CD4-positive, CD25-positive, alpha-beta regulatory T cell (primary cell): ENCODE measurements at regions not wholly inside any gene's neighbourhood (a gene's known extent, or its start where the extent isn't known, plus 50 kb on each side); places are given as distances from the start of the nearest gene placed in this dataset.

ENCODE experiments used
- ATAC-seq, 2 donors: fragments of 150-1000 bp; cut with Tn5 transposase; one replicate each; pipeline ENCODE4 v1.10.0; 2021; ENCODE audit warnings: low read depth in 2 of 2, moderate number of reproducible peaks in 2 of 2, moderate library complexity in 1 of 2
- DNase-seq, 3 donors: peaks; one replicate each; pipeline versions ENCODE4 v3.0.0 to v3.0.0-alpha.2; 2012 to 2022; ENCODE audit warnings: mixed read lengths in 1 of 3
- H3K27ac ChIP-seq: one replicate; pipeline ENCODE4 v1.7.0; 2013; ENCODE audit warnings: mild to moderate bottlenecking, low read length; ENCODE audit not compliant: insufficient read depth, poor library complexity, severe bottlenecking
- H3K27me3 ChIP-seq: one replicate; pipeline ENCODE4 v1.7.0; 2013; ENCODE audit warnings: low read length; ENCODE audit not compliant: control insufficient read depth, insufficient read depth
- H3K36me3 ChIP-seq: one replicate; pipeline ENCODE4 v1.7.0; 2013; ENCODE audit warnings: mild to moderate bottlenecking, low read length, moderate library complexity; ENCODE audit not compliant: control insufficient read depth, insufficient read depth
- H3K4me1 ChIP-seq: 2 replicates; pipeline ENCODE4 v1.7.0; 2013; ENCODE audit warnings: mild to moderate bottlenecking, low read length; ENCODE audit not compliant: insufficient read depth, control insufficient read depth, poor library complexity, severe bottlenecking
- H3K4me3 ChIP-seq: one replicate; pipeline ENCODE4 v1.7.0; 2013; ENCODE audit warnings: low read depth, mild to moderate bottlenecking, low read length, moderate library complexity
- H3K9me3 ChIP-seq, 2 experiments: 1 replicate in 1 of 2; 2 replicates in 1 of 2; pipeline ENCODE4 v1.7.0; 2013; ENCODE audit warnings: low read length in 2 of 2, mild to moderate bottlenecking in 1 of 2, moderate library complexity in 1 of 2; ENCODE audit not compliant: control insufficient read depth in 2 of 2
- H3K27ac Mint-ChIP-seq, 3 donors: one replicate each; pipeline ENCODE4 v1.8.0; 2020 to 2022; ENCODE audit warnings: mild to moderate bottlenecking in 3 of 3, mixed read lengths in 3 of 3, moderate library complexity in 2 of 3
- H3K27me3 Mint-ChIP-seq: one replicate; pipeline ENCODE4 v1.8.0; 2022; ENCODE audit warnings: mild to moderate bottlenecking, mixed read lengths
- H3K36me3 Mint-ChIP-seq: one replicate; pipeline ENCODE4 v1.8.0; 2020; ENCODE audit warnings: mixed read lengths
- H3K4me1 Mint-ChIP-seq, 4 donors: one replicate each; pipeline ENCODE4 v1.8.0; 2020 to 2022; ENCODE audit warnings: mixed read lengths in 4 of 4, mild to moderate bottlenecking in 1 of 4
- H3K4me3 Mint-ChIP-seq, 4 donors: one replicate each; pipeline ENCODE4 v1.8.0; 2020 to 2022; ENCODE audit warnings: mild to moderate bottlenecking in 4 of 4, mixed read lengths in 4 of 4, moderate library complexity in 3 of 4
- H3K9me3 Mint-ChIP-seq, 7 donors: one replicate each; pipeline ENCODE4 v1.8.0; 2020 to 2022; ENCODE audit warnings: mixed read lengths in 7 of 7, mild to moderate bottlenecking in 3 of 7, moderate library complexity in 2 of 7

DNA sequence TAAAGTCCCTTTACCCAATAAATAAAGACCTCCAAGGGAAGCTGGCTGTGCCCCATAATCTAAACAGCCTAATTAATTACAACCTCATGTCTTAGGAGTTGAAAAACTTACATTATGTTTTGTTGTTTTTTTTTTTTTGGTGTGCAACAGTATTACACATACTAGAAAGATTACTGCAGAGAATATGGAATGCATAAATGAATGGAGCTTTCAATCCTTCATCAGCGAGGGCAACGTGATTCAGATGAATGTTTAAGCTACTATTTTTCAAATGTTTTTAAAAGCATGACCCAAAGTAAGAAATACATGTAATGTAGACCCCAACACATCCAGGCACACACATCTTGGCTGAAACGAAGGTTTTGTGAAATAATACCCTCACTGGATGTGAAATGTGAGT is 167.1 kb upstream of the FN1 start:
- no peak for DNase-seq
- Mint-ChIP-seq H3K9me3 (peaks cover 0 to 1% (median 0%) of the 10 kb centered on the region in 7 donors), H3K27me3 (no peaks in the 10 kb centered on the region), H3K36me3 (no peaks in the 10 kb centered on the region), H3K4me3 (no peak overlapping the region), H3K4me1 (no peaks in the 10 kb centered on the region), H3K27ac (no peak overlapping the region)
- H3K4me1 ChIP-seq, result no peaks in the 10 kb centered on the region
- H3K4me3 ChIP-seq, result no peak overlapping the region
- no peaks in the 10 kb centered on the region for H3K36me3 ChIP-seq
- no peaks in the 10 kb centered on the region for H3K9me3 ChIP-seq
- ATAC-seq, result no peak
- H3K27me3 ChIP-seq, result no peaks in the 10 kb centered on the region
- no peak overlapping the region for H3K27ac ChIP-seq

DNA sequence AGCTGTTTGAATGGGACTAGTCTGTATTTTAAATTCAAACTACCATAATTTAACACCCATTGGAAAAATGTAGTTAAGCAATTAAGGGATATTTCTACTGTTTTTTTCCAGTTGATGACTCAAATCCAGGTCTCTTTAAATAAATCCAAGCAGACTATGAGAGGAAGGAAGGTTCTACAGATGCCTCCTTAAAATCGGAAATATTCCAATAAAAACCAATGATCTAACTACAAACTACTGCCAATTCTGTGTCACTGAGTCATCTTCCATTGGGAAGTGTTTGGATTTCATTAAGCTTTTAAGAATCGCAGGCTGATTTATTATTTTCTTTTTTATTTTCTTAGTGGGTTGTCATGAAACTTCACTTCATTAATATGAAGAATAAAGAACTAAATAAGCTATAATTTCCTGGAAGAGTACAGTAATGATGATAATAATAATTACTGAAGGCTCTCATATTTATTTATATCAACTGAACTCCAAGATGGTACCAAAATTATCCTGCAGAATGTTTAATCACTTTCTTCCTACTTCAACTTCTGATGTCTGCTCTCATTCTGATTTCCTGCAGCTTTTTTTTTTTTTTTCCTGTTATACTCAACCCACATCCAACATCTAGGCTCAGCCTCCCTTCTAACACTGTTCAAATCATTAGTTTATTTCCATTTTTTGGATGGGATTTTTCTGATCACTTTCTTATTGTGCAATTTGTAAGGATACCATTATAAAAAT is 166.3 kb upstream of the FN1 start:
- H3K4me3 ChIP-seq, result no peak overlapping the region
- H3K4me3 Mint-ChIP-seq, result no peak overlapping the region
- H3K9me3 ChIP-seq, result no peaks in the 10 kb centered on the region
- H3K27ac Mint-ChIP-seq, result no peak overlapping the region
- H3K9me3 Mint-ChIP-seq, result peaks cover 0 to 1% (median 0%) of the 10 kb centered on the region in 7 donors
- H3K36me3 ChIP-seq, result no peaks in the 10 kb centered on the region
- no peaks in the 10 kb centered on the region for H3K27me3 ChIP-seq
- H3K27me3 Mint-ChIP-seq, result no peaks in the 10 kb centered on the region
- H3K36me3 Mint-ChIP-seq, result no peaks in the 10 kb centered on the region
- no peaks in the 10 kb centered on the region for H3K4me1 Mint-ChIP-seq
- DNase-seq (no peak), ATAC-seq (no peak)
- no peak overlapping the region for H3K27ac ChIP-seq
- H3K4me1 ChIP-seq, result no peaks in the 10 kb centered on the region

DNA sequence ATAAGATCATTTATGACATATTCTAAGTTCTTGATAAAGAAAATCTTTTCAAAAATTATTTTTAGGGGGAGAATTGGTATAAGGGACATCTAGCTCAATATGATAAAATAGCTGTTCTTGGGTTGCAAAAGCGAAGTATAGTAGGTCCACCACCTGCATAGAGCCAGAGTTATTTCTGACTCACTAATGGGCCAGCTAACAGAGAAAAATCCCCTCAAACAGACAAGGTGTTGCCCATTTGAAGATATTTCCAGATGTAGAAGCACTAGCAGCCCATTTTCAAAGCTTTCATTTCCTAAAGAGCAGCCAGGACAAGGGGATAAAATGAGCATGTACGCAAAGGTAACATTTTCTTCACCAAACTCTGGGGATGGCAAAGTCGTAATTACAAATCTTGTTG is 165.7 kb upstream of the FN1 start:
- Mint-ChIP-seq H3K36me3 (no peaks in the 10 kb centered on the region), H3K9me3 (peaks cover 0 to 1% (median 0%) of the 10 kb centered on the region in 7 donors), H3K4me1 (no peaks in the 10 kb centered on the region)

DNA sequence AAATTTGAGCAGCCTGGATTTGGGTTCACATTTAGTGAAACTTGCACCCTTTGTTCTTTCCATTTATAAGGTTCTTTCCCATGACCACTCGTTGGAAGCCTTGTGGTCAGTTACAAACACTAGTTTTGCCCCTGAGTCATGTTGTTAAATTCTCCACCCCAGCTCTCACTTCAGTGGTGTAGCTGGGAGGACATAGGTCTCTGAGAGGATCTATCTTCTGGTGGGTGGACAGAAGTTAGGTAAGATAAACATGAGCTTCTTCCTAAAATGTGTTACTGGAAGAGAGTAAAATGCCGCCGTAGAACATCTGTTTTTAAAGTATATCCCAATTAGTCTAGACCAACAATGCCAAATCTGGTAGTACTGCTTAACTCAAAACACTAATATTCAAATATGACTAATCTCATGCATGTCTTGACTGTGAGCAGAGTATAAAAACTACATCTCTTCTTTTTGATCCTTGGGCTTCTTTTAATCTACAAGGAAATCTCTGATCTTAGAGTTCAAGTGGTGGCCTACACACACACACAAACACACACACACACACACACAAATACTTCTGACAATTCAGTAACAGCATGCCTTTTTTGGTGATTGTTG is 162.6 kb upstream of the FN1 start:
- no peaks in the 10 kb centered on the region for H3K4me1 ChIP-seq
- H3K4me3 ChIP-seq, result no peak overlapping the region
- H3K27me3 ChIP-seq, result no peaks in the 10 kb centered on the region
- H3K9me3 Mint-ChIP-seq, result no peaks in the 10 kb centered on the region
- H3K36me3 ChIP-seq, result no peaks in the 10 kb centered on the region
- no peak for ATAC-seq
- H3K27ac Mint-ChIP-seq, result no peak overlapping the region
- no peak overlapping the region for H3K27ac ChIP-seq
- H3K4me1 Mint-ChIP-seq, result no peaks in the 10 kb centered on the region
- no peaks in the 10 kb centered on the region for H3K9me3 ChIP-seq
- H3K27me3 Mint-ChIP-seq, result no peaks in the 10 kb centered on the region
- DNase-seq, result no peak
- no peaks in the 10 kb centered on the region for H3K36me3 Mint-ChIP-seq
- no peak overlapping the region for H3K4me3 Mint-ChIP-seq

More for the DNA sequence above, 165.7 kb upstream of the FN1 start:
- no peak for ATAC-seq
- H3K27me3 Mint-ChIP-seq, result no peaks in the 10 kb centered on the region
- Histone ChIP-seq H3K4me1 (no peaks in the 10 kb centered on the region), H3K4me3 (no peak overlapping the region), H3K27me3 (no peaks in the 10 kb centered on the region), H3K36me3 (no peaks in the 10 kb centered on the region), H3K9me3 (no peaks in the 10 kb centered on the region), H3K27ac (no peak overlapping the region)
- H3K27ac Mint-ChIP-seq, result no peak overlapping the region
- DNase-seq, result no peak
- H3K4me3 Mint-ChIP-seq, result no peak overlapping the region

DNA sequence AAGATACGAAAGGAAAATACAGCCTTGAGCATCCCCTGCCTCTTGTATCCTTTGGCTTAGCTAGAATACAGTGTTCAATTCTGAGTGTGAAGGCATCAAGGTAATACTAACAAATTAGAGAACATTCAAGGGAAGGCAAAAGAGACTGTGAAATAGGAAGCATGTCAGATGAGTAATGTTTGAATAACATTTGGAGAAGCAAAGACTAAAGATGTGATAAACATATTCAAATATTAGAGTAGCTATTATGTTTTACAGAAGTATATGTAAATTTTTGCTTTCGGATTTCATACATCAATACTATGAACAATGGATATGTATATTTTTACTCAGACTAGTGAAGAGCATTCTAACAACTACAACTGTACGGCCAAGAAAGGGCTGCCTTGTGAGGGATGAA is 161.7 kb upstream of the FN1 start:
- Histone ChIP-seq H3K27me3 (no peaks in the 10 kb centered on the region), H3K27ac (no peak overlapping the region), H3K4me3 (no peak overlapping the region), H3K9me3 (no peaks in the 10 kb centered on the region), H3K36me3 (no peaks in the 10 kb centered on the region), H3K4me1 (no peaks in the 10 kb centered on the region)
- Mint-ChIP-seq H3K27me3 (no peaks in the 10 kb centered on the region), H3K27ac (no peak overlapping the region), H3K4me3 (no peak overlapping the region), H3K9me3 (peaks cover 0 to 1% (median 0%) of the 10 kb centered on the region in 7 donors), H3K4me1 (no peaks in the 10 kb centered on the region), H3K36me3 (no peaks in the 10 kb centered on the region)
- DNase-seq (no peak), ATAC-seq (no peak)

DNA sequence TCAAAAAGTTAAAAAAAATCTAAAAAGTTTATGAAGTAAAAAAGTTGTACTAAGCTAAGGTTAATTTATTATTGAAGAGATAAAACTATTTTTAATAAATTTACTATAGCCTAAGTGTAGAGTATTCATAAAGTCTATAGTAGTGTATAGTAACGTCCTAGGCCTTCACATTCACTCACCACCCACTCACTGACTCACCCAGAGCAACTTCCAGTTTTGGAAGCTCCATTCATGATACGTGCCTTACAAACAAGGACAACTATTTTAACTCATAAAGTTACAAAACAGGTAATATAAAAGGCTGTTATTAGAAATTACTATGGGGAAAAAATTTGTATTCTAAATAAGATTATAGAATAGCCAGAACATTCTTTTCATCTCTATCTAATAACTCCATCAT is 158.9 kb upstream of the FN1 start:
- no peaks in the 10 kb centered on the region for H3K36me3 Mint-ChIP-seq
- peaks cover 0 to 3% (median 0%) of the 10 kb centered on the region in 7 donors for H3K9me3 Mint-ChIP-seq
- Histone ChIP-seq H3K27me3 (no peaks in the 10 kb centered on the region), H3K27ac (no peak overlapping the region), H3K9me3 (no peaks in the 10 kb centered on the region), H3K36me3 (no peaks in the 10 kb centered on the region), H3K4me3 (no peak overlapping the region), H3K4me1 (no peaks in the 10 kb centered on the region)
- H3K27ac Mint-ChIP-seq, result no peak overlapping the region
- H3K4me3 Mint-ChIP-seq, result no peak overlapping the region
- H3K27me3 Mint-ChIP-seq, result no peaks in the 10 kb centered on the region
- H3K4me1 Mint-ChIP-seq, result no peaks in the 10 kb centered on the region
- ATAC-seq (no peak), DNase-seq (no peak)

DNA sequence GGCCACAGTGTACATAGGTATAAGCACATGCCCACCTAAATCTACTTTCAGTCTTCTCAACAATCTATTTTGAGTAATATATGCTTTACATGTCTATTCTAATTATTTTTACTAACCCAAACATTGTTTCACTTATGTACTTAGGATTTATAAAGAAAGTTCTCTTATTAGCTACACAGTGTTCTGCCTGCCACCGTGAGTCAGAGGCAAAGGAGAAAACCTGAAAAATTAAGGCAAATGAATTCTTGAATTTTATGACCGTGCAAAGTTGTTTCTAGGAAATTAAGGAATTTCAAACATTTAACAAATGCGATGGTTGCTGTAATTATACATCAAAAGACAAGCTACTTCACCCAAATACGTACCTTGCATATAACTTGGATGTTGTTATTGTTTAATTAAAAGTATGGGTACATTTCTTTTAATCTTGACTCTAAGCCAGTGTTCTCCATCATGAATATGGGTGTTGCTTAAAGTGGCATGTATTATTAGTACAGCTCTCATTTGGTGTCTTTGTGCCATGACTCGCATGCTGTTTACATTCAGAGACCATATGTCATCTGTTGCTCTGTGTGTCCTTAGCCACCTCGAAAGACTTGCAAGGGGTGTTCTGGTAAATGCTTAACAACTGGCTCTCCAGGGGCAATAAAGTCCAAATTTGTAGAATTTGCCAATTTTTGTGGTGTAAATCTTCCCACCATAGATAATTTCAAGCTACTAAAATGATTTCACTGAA is 154.3 kb upstream of the FN1 start:
- H3K27ac ChIP-seq, result no peak overlapping the region

More for the DNA sequence above, 154.3 kb upstream of the FN1 start:
- Mint-ChIP-seq H3K4me1 (no peaks in the 10 kb centered on the region), H3K36me3 (no peaks in the 10 kb centered on the region), H3K4me3 (no peak overlapping the region), H3K27ac (no peak overlapping the region), H3K9me3 (peaks cover 0 to 3% (median 0%) of the 10 kb centered on the region in 7 donors), H3K27me3 (no peaks in the 10 kb centered on the region)
- Histone ChIP-seq H3K4me1 (no peaks in the 10 kb centered on the region), H3K36me3 (no peaks in the 10 kb centered on the region), H3K4me3 (no peak overlapping the region), H3K27me3 (no peaks in the 10 kb centered on the region), H3K9me3 (no peaks in the 10 kb centered on the region)
- ATAC-seq, result no peak
- no peak for DNase-seq
